NCI-H82 treated with DMSO at 0.1 percent for 48 hours (cell line): ENCODE measurements at regions not wholly inside any gene's neighbourhood (a gene's known extent, or its start where the extent isn't known, plus 50 kb on each side); places are given as distances from the start of the nearest gene placed in this dataset.

Source experiments
- DNase-seq: peaks from one replicate; lab custom pipeline; 2025; ENCODE audit not compliant: unreplicated experiment; lab: John Stamatoyannopoulos, UW

GRCh38 chr14:29102996-29103395 is 336.4 kb downstream of the FOXG1 start:
- peak; percentile 97 for DNase-seq

DNA sequence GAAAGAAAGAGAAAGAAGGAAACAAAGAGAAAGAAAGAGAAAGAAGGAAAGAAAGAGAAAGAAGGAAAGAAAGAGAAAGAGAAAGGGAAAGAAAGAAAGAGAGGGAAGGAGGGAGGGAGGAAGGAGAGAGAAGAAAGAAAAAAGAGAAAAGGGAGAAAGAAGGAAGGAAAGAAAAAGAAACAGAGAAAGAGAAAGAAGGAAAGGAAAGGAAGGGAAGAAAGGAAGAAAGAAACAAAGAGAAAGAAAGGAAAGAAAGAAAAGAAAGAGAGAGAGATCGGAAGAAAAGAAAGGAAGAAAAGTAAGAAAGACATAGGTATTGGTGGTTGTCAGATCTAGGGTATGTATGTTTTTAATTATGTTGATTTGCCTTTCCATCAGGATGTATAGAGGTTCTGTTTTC is 342.3 kb downstream of the FOXG1 start:
- DNase-seq = no peak

DNA sequence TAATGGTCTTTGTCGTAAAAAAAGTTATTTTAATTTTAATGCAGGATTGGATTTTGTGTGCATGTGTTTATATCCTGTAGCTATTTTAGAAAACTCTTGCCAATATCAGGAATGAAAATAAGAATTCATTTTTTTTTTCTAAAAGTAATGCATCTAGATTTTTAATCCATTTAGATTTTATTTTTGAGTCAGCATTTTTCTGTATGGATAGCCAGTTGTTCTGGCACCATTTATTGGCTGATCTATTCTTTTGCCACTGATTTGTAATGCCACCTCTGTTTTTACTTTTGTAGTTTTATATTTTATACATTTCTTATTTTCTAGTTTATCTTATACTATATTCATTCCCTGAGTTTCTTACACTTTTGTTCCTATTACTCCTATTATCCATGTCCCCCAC is 343.0 kb downstream of the FOXG1 start:
- DNase-seq = no peak

DNA sequence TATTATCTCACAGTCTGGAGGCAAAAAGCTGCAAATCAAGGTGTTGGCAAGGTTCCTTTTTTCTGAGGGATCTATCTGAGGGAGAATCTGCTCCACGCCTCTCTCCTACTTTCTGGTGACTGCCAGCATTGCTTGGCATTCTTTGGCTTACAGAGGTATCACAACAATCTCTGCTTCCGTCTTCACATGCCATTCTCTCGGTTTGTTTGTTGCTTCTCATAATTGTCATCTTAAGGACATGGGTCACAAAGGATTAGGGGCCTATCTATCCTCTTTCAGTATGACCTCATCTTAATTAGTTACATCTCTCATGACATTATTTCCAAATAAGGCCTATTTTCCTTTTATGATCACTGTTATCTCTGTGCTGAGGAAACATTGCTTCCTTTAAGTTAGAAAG is 345.0 kb downstream of the FOXG1 start:
- no peak for DNase-seq

- no peak for DNase-seq
Measured at GRCh38 chr14:29123017-29123416, 356.4 kb downstream of the FOXG1 start.

- DNase-seq = no peak
Measured at GRCh38 chr14:29126361-29126760, 359.8 kb downstream of the FOXG1 start.

- DNase-seq = no peak
Measured at GRCh38 chr14:29126865-29127264, 360.3 kb downstream of the FOXG1 start.

DNA sequence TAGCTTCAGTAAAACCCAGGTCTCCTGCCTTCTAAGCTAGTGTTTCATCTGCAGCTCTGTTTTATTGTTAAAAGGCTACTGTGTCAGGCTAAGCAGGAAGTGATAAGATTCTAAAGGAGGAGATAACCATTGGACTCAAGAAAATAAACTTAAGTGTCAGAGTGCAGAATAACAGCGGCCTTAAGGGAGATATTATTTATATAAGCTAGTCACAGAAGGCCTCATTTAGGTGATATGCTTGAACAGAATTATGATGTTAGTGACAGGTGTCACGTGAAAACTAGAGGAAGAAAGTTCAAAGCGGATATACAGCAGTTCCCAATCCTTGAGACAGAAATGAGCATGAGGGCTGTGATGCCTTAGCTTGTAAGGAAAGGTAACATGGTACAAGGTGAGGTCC is 373.4 kb downstream of the FOXG1 start:
- DNase-seq = no peak

GRCh38 chr14:29144621-29145020 is 378.0 kb downstream of the FOXG1 start:
- DNase-seq = no peak

GRCh38 chr14:29148221-29148620 is 381.6 kb downstream of the FOXG1 start:
- DNase-seq = no peak

GRCh38 chr14:29149798-29150197 is 383.2 kb downstream of the FOXG1 start:
- no peak for DNase-seq

GRCh38 chr14:29150659-29151058 is 384.1 kb downstream of the FOXG1 start:
- no peak for DNase-seq

- DNase-seq = no peak
Measured at GRCh38 chr14:29156096-29156495, 389.5 kb downstream of the FOXG1 start.

DNA sequence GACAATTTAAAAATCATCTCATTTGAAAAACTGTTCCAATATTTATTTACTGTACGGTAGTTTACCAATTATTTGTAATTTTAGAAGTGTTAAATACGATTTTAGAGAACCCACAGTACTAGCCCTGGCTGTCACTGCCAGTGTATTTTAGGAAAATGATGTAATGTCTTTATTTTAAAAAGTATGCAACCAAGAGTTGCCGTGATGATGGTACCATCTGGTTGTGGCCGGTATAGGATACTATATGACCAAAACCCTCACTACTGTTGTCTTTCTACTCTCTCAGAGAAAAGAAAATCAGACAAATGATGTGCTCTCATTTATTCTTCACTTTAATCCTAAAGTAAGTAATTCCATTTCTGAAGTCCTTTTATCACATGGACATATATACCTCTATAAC is 395.0 kb downstream of the FOXG1 start:
- no peak for DNase-seq

- DNase-seq = no peak
Measured at GRCh38 chr14:29163109-29163508, 396.5 kb downstream of the FOXG1 start.

DNA sequence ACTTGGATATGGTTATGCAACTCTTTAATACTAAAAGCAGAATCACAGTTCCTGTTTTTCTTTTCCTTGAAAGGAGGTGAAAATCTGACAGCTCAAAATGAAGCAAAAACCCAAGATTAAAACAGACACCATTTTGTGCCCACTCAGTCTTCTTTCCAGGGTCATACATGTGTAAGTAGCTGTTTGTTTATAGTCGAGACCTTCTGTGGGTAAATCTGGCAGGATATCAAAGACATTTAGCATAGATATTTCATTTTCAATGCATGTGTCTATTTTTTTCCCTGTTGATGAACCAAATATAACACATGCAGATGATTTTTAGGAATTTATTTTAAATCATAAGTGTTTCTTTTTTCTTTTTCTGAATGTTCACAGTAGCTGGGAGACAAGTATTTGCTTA is 398.8 kb downstream of the FOXG1 start:
- DNase-seq = no peak

DNA sequence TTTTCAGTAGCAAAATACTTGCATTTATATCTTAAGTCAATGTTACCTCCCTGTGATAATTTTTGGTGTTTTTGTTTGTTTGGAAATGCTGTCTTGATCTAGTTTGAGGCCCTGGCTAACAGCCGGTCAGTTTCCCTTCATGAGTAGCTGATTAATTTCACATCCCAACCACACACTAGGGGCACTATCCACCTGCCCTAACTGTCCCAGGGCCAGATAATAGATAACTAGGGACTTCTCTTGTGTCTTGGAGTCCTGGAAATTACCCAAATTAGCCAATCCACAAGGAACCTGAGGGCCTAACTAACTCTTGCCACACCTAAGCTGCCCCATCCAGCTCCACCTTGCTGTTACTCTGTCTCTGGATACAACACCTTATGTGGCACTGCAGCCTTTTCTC is 399.9 kb downstream of the FOXG1 start:
- DNase-seq = no peak

GRCh38 chr14:29168149-29168548 is 401.6 kb downstream of the FOXG1 start:
- no peak for DNase-seq

GRCh38 chr14:29169408-29169807 is 402.8 kb downstream of the FOXG1 start:
- no peak for DNase-seq

GRCh38 chr14:29175706-29176105 is 409.1 kb downstream of the FOXG1 start:
- DNase-seq = no peak

DNA sequence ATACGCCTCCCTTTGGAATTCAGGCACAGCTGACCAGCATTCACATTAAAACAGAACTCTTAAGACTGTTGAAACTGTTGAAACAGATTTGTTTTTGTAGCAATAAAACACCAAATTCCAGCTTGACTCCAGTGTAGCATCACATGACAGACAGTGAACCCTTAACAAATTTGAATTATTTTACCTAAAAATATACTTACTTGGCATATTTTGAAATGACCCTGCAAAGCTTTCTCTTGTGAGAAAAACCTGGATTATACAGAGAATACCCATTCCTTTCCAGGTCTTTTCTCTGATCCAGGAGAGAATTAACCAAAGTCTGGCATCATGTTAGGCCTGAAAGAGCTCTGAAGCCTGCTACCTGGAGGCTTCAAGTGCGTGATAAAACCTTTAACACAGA is 410.3 kb downstream of the FOXG1 start:
- DNase-seq = no peak

GRCh38 chr14:29178971-29179370 is 412.4 kb downstream of the FOXG1 start:
- DNase-seq = no peak

DNA sequence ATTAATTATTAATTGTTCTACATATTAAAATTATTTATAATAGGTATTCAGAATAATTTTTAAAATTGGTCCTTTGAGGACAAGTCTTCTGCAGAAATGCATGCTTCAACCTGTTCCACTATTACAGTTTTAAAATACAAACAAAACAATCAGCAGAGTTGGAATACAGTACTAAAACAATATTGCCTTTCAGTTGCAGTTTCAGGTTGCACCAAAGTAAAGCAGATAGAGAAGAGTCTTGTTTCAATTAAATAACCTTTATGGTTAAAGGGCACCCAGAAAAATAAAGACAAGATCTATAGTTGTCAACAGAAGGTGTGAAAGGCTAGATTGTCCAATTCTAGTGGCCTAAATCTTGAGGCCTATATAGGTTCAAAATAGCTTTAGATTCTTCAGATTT is 424.5 kb downstream of the FOXG1 start:
- no peak for DNase-seq

DNA sequence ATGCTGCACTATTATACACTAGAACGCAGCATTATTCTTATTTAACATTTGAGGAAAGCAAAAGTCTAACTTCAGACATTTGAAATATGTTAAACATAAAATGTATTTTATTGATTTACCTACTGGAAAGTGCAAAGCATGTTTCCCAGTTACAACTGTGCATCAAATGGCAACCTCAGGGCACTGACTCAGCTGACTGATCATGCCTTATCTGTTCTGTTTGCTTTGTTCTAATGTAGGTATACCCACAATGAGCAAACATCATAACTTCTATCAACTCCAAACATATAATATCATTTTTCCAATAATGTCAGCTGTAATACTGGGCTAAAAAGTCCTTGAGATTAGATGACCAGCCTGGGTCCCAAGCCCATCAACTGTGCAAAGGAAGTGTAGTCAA is 431.0 kb downstream of the FOXG1 start:
- no peak for DNase-seq
